DND-41 (cell line): ENCODE measurements at regions not wholly inside any gene's neighbourhood (a gene's known extent, or its start where the extent isn't known, plus 50 kb on each side); places are given as distances from the start of the nearest gene placed in this dataset.

ENCODE experiments used
- CTCF ChIP-seq: IDR thresholded peaks from 2 replicates; pipeline ENCODE4 v1.5.1; 2012; ENCODE audit warnings: borderline replicate concordance, low read length, moderate library complexity, mild to moderate bottlenecking; ENCODE audit not compliant: poor library complexity, severe bottlenecking; ENCODE audit errors: extremely low read depth
- EZH2 ChIP-seq: IDR thresholded peaks from 3 replicates; pipeline ENCODE4 v1.6.1; 2012; ENCODE audit warnings: borderline replicate concordance, low read depth, mild to moderate bottlenecking, moderate library complexity, low read length, inconsistent platforms; ENCODE audit not compliant: severe bottlenecking

GRCh38 chr20:36098364-36098763 lies 56.2 kb upstream of the EPB41L1 start:
- TF ChIP-seq CTCF: no peak
- TF ChIP-seq EZH2: no peak
